ENCODE measurements at regions not wholly inside any gene's neighbourhood (a gene's known extent, or its start where the extent isn't known, plus 50 kb on each side); places are given as distances from the start of the nearest gene placed in this dataset.

DNA sequence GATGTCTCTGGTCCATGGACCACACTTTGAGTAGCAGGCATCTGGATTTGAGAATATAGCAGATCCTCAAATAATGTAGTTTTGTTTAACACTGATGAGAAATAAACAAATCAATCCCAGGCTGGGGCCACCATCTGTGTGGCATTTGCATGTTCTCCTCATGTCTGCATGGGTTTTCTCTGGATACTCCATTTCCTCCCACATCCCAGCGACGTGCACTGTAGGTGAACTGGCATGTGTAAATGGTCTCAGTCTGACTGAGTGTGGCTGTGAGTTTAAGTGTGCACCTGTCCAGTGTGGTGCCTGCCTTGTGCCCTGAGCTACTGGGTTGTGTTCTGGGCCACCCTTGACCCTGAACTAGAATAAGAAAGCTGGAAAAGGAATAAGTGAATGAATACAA, 66.3 kb upstream of the NANOGP8 start:
- DNase-seq, result no peak

DNA sequence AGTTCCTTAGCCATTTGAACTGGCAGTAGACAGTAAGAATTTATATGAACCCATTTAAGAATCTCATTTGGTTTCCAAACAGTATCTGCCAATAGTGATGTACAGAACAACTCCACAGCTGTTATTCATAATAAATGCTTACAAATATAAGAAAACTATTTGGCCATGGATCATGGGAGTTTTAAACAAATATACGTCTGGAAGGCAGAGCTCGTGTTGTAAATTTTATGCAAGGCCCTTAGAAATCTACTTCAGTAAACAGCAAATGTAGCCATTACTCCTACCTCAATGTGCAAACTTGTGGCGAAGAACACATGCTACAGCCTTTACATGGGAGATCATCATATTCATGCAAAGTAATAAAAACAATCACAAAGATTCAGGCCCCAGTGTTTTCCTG, 65.3 kb upstream of the NANOGP8 start:
- DNase-seq, result no peak

DNA sequence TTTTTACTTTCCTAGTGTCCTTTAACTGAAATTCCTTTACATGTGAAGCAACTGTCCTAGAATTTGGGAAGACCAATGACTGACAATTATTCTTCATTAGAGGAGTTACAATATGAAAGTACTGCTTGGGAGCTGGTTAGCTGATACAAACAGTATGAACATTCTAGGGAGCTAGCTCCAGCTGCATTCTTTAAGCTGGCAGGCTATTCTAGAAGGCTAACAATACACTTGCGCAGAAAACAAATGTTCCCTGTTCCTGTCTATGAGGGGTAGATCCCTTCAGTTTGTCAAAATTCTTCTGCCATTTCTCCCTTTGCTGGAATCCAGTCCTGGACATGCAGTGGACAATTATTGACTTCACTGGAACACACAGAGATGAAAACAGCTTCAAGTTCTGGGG, 60.2 kb upstream of the NANOGP8 start:
- DNase-seq, result peak in 1 of 14 donors; percentile 0

DNA sequence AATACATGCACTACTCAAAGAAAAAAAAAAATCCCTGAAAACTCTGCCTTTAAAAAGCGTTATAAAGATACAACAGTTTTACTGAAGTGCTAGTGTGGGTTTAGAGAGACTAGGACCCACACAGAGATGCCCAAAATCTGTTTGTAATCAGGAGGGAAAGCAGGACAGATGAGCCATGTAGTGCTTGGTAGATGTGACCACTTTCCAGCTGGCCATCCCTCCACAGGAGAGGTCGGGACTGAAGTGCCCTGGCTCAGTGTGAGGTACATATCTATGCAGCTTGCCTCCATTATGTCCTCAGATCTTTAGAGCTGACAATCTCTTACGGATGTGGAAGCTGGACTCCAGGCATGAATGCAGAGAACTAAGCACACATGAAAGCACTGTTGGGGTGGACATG, 57.5 kb upstream of the NANOGP8 start:
- no peak for DNase-seq

DNA sequence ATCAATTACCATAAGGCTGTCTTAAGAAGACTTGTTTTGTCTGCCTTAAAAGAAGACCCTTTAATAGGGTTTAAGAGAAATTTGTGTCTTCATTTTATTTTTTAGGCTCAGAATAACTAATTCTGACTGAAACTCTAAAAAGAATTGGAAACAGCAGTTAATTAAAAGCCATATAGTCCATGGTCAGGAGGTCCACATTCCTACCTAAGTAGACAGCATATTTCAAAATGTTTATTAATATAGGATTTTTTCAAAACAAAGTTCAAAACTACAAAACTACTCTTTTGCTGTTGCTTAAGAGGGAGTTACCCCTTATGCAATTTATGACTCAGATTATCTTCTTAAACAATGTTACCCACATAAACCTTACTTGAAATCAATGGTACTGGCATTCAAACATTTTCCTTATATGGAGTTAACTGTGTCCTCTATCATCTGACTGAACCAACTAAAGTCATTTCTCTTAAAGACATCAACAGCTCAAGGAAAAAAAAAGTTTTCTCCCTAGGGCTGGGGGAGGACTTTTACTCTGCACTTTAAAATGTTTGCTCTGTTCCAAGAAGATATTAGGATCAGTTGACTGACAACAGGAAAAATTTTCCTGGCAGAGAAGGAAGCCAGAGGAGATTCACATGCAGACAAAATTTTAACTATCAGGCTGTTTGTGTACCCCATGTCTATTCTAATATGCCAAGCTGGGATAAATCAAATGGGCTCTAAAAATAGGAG, 56.8 kb upstream of the NANOGP8 start:
- DNase-seq, result no peak

DNA sequence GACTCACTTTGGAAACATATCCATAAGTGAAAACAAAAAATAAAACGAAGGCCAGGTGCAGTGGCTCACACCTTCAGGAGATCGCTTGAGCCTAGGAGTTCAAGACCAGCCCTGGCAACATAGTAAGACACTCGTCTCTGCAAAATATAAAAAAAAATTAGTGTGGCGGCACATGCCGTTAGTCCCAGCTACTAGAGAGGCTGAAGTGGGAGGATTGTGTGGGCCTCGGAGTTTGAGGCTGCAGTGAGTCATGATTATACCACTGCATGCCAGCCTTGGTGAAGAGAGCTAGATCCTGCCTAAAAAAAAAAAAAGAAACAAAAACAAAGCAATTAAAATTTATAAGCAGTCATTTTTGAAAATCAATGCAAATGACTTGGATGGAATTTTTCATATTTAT, 54.7 kb upstream of the NANOGP8 start:
- DNase-seq, result no peak

DNA sequence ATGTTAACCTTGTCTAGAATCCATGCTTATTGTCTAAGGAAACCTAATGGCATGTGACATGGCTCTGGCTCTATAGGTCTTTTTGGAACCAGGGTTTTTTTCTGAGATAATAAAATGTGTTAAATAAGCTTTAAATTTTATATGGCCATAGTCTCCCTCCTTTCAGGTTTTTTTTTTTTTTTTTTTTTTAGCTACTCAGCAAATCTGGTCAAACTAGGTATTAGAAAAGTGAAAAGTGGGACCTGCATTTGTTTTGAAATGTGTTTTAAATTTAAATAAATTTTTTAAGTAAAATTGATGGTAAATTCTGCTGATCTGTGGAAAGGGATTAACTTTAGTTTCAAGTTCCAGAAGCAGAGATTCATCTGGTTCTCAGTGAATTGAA, 52.1 kb upstream of the NANOGP8 start:
- no peak for DNase-seq

DNA sequence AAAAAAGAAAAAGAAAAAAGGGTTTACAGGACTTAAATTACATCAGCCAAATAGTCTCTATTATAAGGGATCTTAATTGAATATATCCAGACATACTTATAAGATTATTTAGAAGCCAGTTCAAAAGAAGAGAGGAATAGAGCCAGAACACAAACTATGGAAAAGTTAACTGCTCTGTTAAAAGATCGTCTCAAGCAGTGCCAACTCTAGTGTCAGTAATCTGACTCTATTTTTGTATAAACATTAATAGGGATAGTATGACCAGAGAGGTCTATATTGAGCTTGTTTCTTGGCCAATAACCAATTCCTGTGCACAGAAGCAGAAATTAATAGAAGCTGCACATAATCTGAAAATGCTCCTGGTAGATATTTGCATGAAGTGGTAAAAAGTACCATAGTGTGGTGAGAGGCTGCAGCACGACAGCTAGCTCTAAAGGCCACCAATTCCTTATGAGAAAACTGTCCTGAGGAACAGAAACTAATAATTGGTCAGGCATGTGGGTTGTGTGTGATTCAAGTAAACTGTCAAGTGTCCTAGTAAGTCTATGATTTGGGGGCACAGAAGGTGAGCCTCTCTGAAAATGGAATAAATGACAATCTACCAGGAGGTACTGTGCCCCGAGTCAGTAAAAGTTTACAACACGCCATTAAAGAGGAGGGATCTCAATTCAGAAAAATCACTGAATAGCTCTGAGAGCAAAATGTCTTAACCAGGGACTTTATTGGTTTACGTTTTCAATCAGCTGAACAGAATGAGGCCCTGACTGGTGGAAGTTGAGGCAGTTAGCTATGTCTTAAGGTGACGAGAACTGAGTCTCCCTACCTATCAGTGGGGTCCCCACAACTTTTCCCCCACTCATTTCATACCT, 51.5 kb upstream of the NANOGP8 start:
- DNase-seq, result no peak

Data from C1 segment of cervical spinal cord (tissue), 14 donors.